HG02571 (cell line): ENCODE measurements at regions not wholly inside any gene's neighbourhood (a gene's known extent, or its start where the extent isn't known, plus 50 kb on each side); places are given as distances from the start of the nearest gene placed in this dataset.
"Not testable (repeated sequence)": the region's sequence is repeated elsewhere in the genome, so short reads cannot be mapped to it uniquely, and the experiment has no call there.

Source experiments
- ATAC-seq: cut with Tn5 transposase; IDR thresholded peaks from one replicate; pipeline ENCODE4 v1.9.1; 2021; ENCODE audit warnings: mild to moderate bottlenecking, moderate library complexity; ENCODE audit not compliant: unreplicated experiment

DNA sequence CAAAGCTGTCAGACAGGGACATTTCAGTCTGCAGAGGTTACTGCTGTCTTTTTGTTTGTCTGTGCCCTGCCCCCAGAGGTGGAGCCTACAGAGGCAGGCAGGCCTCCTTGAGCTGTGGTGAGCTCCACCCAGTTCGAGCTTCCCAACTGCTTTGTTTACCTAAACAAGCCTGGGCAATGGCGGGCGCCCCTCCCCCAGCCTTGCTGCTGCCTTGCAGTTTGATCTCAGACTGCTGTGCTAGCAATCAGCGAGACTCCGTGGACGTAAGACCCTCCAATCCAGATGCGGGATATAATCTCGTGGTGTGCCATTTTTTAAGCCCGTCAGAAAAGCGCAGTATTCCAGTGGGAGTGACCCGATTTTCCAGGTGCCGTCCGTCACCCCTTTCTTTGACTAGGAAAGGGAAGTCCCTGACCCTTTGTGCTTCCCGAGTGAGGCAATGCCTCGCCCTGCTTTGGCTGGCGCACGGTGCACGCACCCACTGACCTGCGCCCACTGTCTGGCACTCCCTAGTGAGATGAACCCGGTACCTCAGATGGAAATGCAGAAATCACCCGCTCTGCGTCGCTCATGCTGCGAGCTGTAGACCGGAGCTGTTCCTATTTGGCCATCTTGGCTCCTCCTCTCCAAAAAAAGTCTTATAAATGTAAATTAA is 54.1 kb upstream of the RIMS1 start:
- not testable (repeated sequence) for ATAC-seq
